H9 (cell line): ENCODE measurements at regions not wholly inside any gene's neighbourhood (a gene's known extent, or its start where the extent isn't known, plus 50 kb on each side); places are given as distances from the start of the nearest gene placed in this dataset.

Experiments used
- DNase-seq: peaks from one replicate; pipeline ENCODE4 v3.0.0-alpha.2; 2017
- H2AFZ ChIP-seq: one replicate; pipeline ENCODE4 v1.6.1; 2013; ENCODE audit warnings: mild to moderate bottlenecking, low read length, control low read depth, moderate library complexity
- H2AK5ac ChIP-seq: 2 replicates; pipeline ENCODE4 v1.6.1; 2013; ENCODE audit warnings: low read length, control low read depth, mixed read lengths; ENCODE audit not compliant: insufficient read length
- H2BK120ac ChIP-seq: one replicate; pipeline ENCODE4 v1.6.1; 2013; ENCODE audit warnings: low read depth, mild to moderate bottlenecking, low read length, control low read depth, inconsistent platforms; ENCODE audit not compliant: poor library complexity, severe bottlenecking
- H2BK12ac ChIP-seq: 2 replicates; pipeline ENCODE4 v1.6.1; 2013; ENCODE audit warnings: low read length, control low read depth, mixed read lengths, low read depth; ENCODE audit not compliant: insufficient read length
- H2BK15ac ChIP-seq: 2 replicates; pipeline ENCODE4 v1.6.1; 2013; ENCODE audit warnings: low read depth, low read length, control low read depth
- H2BK20ac ChIP-seq: one replicate; pipeline ENCODE4 v1.6.1; 2013; ENCODE audit warnings: low read depth, mild to moderate bottlenecking, low read length, control low read depth, inconsistent platforms; ENCODE audit not compliant: poor library complexity, severe bottlenecking
- H2BK5ac ChIP-seq: 2 replicates; pipeline ENCODE4 v1.6.1; 2013; ENCODE audit warnings: low read length, control low read depth, mixed read lengths; ENCODE audit not compliant: insufficient read length
- H3K14ac ChIP-seq: 2 replicates; pipeline ENCODE4 v1.6.1; 2013; ENCODE audit warnings: low read length, control low read depth; ENCODE audit not compliant: insufficient read depth
- H3K18ac ChIP-seq: 2 replicates; pipeline ENCODE4 v1.6.1; 2013; ENCODE audit warnings: low read depth, mild to moderate bottlenecking, mixed read lengths, low read length, control low read depth; ENCODE audit not compliant: insufficient read length
- H3K23ac ChIP-seq: 2 replicates; pipeline ENCODE4 v1.6.1; 2013; ENCODE audit warnings: low read length, control low read depth, mixed read lengths, low read depth; ENCODE audit not compliant: insufficient read length
- H3K23me2 ChIP-seq: 2 replicates; pipeline ENCODE4 v1.6.1; 2013; ENCODE audit warnings: low read depth, mild to moderate bottlenecking, mixed read lengths, low read length, control low read depth; ENCODE audit not compliant: insufficient read length, poor library complexity, severe bottlenecking
- H3K27ac ChIP-seq: 2 replicates; pipeline ENCODE4 v1.5.1; 2013; ENCODE audit warnings: low read length, control low read depth, mixed read lengths, low read depth; ENCODE audit not compliant: insufficient read length
- H3K27me3 ChIP-seq: 2 replicates; pipeline ENCODE4 v1.6.1; 2013; ENCODE audit warnings: low read length, control low read depth, inconsistent platforms; ENCODE audit not compliant: insufficient read depth
- H3K4ac ChIP-seq: 2 replicates; pipeline ENCODE4 v1.6.1; 2013; ENCODE audit warnings: low read depth, mild to moderate bottlenecking, control low read depth, inconsistent platforms, low read length, moderate library complexity
- H3K4me1 ChIP-seq: 2 replicates; pipeline ENCODE4 v1.6.1; 2013; ENCODE audit warnings: low read length, control low read depth, inconsistent platforms; ENCODE audit not compliant: insufficient read depth
- H3K4me2 ChIP-seq: 2 replicates; pipeline ENCODE4 v1.6.1; 2013; ENCODE audit warnings: low read length, control low read depth, mixed read lengths; ENCODE audit not compliant: insufficient read length, insufficient read depth
- H3K56ac ChIP-seq: 2 replicates; pipeline ENCODE4 v1.6.1; 2013; ENCODE audit warnings: low read depth, mild to moderate bottlenecking, mixed read lengths, low read length, control low read depth; ENCODE audit not compliant: insufficient read length
- H3K79me1 ChIP-seq: 2 replicates; pipeline ENCODE4 v1.6.1; 2013; ENCODE audit warnings: low read depth, mild to moderate bottlenecking, moderate library complexity, low read length, control low read depth, inconsistent platforms; ENCODE audit not compliant: insufficient read depth, poor library complexity, severe bottlenecking
- H3K79me2 ChIP-seq: 2 replicates; pipeline ENCODE4 v1.6.1; 2013; ENCODE audit warnings: low read length, control low read depth, inconsistent platforms; ENCODE audit not compliant: insufficient read depth
- H3K9ac ChIP-seq: 2 replicates; pipeline ENCODE4 v1.6.1; 2013; ENCODE audit warnings: low read length, control low read depth, mixed read lengths; ENCODE audit not compliant: insufficient read length; ENCODE audit errors: extremely low read depth
- H3K9me3 ChIP-seq: one replicate; pipeline ENCODE4 v1.6.1; 2013; ENCODE audit warnings: low read depth, low read length, inconsistent platforms; ENCODE audit not compliant: control insufficient read depth
- H3T11ph ChIP-seq: one replicate; pipeline ENCODE4 v1.6.1; 2013; ENCODE audit warnings: mild to moderate bottlenecking, low read length, control low read depth, inconsistent platforms
- H4K20me1 ChIP-seq: one replicate; pipeline ENCODE4 v1.6.1; 2013; ENCODE audit not compliant: control insufficient read depth, insufficient read length, insufficient read depth
- H4K5ac ChIP-seq: 2 replicates; pipeline ENCODE4 v1.6.1; 2013; ENCODE audit warnings: low read depth, mild to moderate bottlenecking, mixed read lengths, low read length, control low read depth; ENCODE audit not compliant: insufficient read length
- H4K8ac ChIP-seq: replicated peaks from 2 replicates; pipeline ENCODE4 v1.6.1; 2013; ENCODE audit warnings: low read length, control low read depth, mixed read lengths, low read depth; ENCODE audit not compliant: insufficient read length
- H4K91ac ChIP-seq: 2 replicates; pipeline ENCODE4 v1.6.1; 2013; ENCODE audit warnings: low read depth, mild to moderate bottlenecking, moderate library complexity, mixed read lengths, low read length, control low read depth; ENCODE audit not compliant: insufficient read length
- H3K27ac Mint-ChIP-seq, 3 experiments: 2 replicates in 2 of 3; 3 replicates in 1 of 3; pipeline ENCODE4 v1.8.0; 2020 to 2021; ENCODE audit warnings: mixed read lengths in 3 of 3, mild to moderate bottlenecking in 1 of 3, moderate library complexity in 1 of 3
- H3K27me3 Mint-ChIP-seq: 2 replicates; pipeline ENCODE4 v1.8.0; 2021; ENCODE audit warnings: low read depth, mild to moderate bottlenecking, moderate library complexity, mixed read lengths
- H3K36me3 Mint-ChIP-seq, 3 experiments: 2 replicates in 2 of 3; 3 replicates in 1 of 3; pipeline ENCODE4 v1.8.0; 2020 to 2021; ENCODE audit warnings: low read depth in 3 of 3, mixed read lengths in 3 of 3; ENCODE audit not compliant: insufficient read depth in 1 of 3
- H3K4me1 Mint-ChIP-seq, 2 experiments: 2 replicates each; pipeline ENCODE4 v1.8.0; 2020; ENCODE audit warnings: mixed read lengths in 2 of 2
- H3K4me3 Mint-ChIP-seq, 2 experiments: 2 replicates in 1 of 2; 3 replicates in 1 of 2; pipeline ENCODE4 v1.8.0; 2020 to 2021; ENCODE audit warnings: mild to moderate bottlenecking in 2 of 2, mixed read lengths in 2 of 2, moderate library complexity in 1 of 2
- H3K9me3 Mint-ChIP-seq, 2 experiments: 2 replicates in 1 of 2; 3 replicates in 1 of 2; pipeline ENCODE4 v1.8.0; 2020; ENCODE audit warnings: mild to moderate bottlenecking in 2 of 2, mixed read lengths in 2 of 2, moderate library complexity in 1 of 2
- WGBS: extraction: QIAGEN DNeasy Blood & Tissue Kit; methylation state at CpG from one replicate; pipeline ENCODE4 v1.1.7; 2013; ENCODE audit warnings: missing lambda C conversion rate, low lambda C conversion rate, mixed read lengths; ENCODE audit not compliant: insufficient read length; ENCODE audit errors: extremely low coverage; 5-methylcytosine and 5-hydroxymethylcytosine counted together
- TF ChIP-seq, protein P1 (sequence below): fragments of 200-600 bp; sonication (generic); conservative IDR thresholded peaks from 3 replicates; pipeline ENCODE4 v1.8.0; 2021; ENCODE audit warnings: antibody characterized with exemption, mild to moderate bottlenecking

DNA sequence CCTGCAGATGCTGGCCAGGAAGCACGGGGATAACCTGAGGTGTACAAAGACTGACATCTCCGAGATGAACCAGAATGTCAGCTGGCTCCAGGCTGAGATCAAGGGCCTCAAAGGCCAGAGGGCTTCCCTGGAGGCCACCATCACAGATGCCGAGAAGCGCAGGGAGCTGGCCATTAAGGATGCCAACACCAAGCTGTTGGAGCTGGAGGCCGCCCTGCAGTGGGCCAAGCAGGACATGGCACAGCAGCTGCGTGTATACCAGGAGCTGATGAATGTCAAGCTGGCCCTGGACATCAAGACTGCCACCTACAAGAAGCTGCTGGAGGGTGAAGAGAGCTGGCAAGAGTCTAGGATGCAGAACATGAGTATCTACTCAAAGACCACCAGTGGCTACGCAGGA is 380.0 kb upstream of the USP15 start:
- Histone ChIP-seq H2BK20ac (no peak overlapping the region), H3K4me1 (no peaks in the 10 kb centered on the region), H3K27ac (no peak overlapping the region), H3K18ac (no peak overlapping the region), H3K79me1 (no peaks in the 10 kb centered on the region), H3K27me3 (no peaks in the 10 kb centered on the region), H4K5ac (no peak overlapping the region), H2BK120ac (no peak overlapping the region), H4K91ac (no peak overlapping the region), H2BK15ac (no peak overlapping the region), H3K56ac (no peak overlapping the region), H2AK5ac (no peak overlapping the region), H3K9me3 (no peaks in the 10 kb centered on the region), H3K4ac (no peak overlapping the region), H4K20me1 (no peaks in the 10 kb centered on the region), H3K23ac (no peak overlapping the region), H3K4me2 (no peak overlapping the region), H2BK12ac (no peak overlapping the region), H3K23me2 (no peaks in the 10 kb centered on the region), H2AFZ (no peak overlapping the region), H3K79me2 (no peaks in the 10 kb centered on the region), H4K8ac (no peak overlapping the region), H3K14ac (no peak overlapping the region), H2BK5ac (no peak overlapping the region), H3K9ac (no peak overlapping the region), H3T11ph (no peak overlapping the region)
- WGBS = no CpG with 5 or more reads among the region's 7 CpGs
- Mint-ChIP-seq H3K4me3 (no peak overlapping the region), H3K27ac (no peak overlapping the region), H3K36me3 (no peaks in the 10 kb centered on the region), H3K4me1 (no peaks in the 10 kb centered on the region), H3K9me3 (no peaks in the 10 kb centered on the region; a peak in 2 of 5 replicates), H3K27me3 (no peaks in the 10 kb centered on the region; the same call in 1 of the 2 replicates)
- DNase-seq = no peak
- TF ChIP-seq, protein P1, sequence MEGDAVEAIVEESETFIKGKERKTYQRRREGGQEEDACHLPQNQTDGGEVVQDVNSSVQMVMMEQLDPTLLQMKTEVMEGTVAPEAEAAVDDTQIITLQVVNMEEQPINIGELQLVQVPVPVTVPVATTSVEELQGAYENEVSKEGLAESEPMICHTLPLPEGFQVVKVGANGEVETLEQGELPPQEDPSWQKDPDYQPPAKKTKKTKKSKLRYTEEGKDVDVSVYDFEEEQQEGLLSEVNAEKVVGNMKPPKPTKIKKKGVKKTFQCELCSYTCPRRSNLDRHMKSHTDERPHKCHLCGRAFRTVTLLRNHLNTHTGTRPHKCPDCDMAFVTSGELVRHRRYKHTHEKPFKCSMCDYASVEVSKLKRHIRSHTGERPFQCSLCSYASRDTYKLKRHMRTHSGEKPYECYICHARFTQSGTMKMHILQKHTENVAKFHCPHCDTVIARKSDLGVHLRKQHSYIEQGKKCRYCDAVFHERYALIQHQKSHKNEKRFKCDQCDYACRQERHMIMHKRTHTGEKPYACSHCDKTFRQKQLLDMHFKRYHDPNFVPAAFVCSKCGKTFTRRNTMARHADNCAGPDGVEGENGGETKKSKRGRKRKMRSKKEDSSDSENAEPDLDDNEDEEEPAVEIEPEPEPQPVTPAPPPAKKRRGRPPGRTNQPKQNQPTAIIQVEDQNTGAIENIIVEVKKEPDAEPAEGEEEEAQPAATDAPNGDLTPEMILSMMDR = no peak
